ENCODE measurements at regions not wholly inside any gene's neighbourhood (a gene's known extent, or its start where the extent isn't known, plus 50 kb on each side); places are given as distances from the start of the nearest gene placed in this dataset.
A peak's percentile ranks its signal among the peaks of the same experiment; 100 is the strongest.

- H3K36me3 ChIP-seq = no peaks in the 10 kb centered on the region
- H3K9me3 ChIP-seq = no peaks in the 10 kb centered on the region
- H3K4me1 ChIP-seq = peaks cover 3 to 61% (median 36%) of the 10 kb centered on the region in 4 donors
- no peaks in the 10 kb centered on the region for H3K27me3 ChIP-seq
- H3K4me3 ChIP-seq = no peak overlapping the region
- peak overlapping the region in 2 of 4 donors; percentile 81 to 85 for H3K27ac ChIP-seq
- 81 to 84% methylated on average over 2 of the region's 2 CpGs for WGBS, 2 donors
- no peak for DNase-seq (ENCODE audit: low spot score in 2 of 2)
- TF ChIP-seq CTCF (IDR thresholded peaks at IDR 0.05) (no peak), EP300 (IDR thresholded peaks at IDR 0.05) (no peak), POLR2A (IDR thresholded peaks at IDR 0.05) (no peak)
Observed at GRCh38 chr5:124905256-124906130, 159.1 kb upstream of the ZNF608 start.

- no peaks in the 10 kb centered on the region for H3K27me3 ChIP-seq
- peak overlapping the region; percentile 53 to 85 (median 74) for H3K27ac ChIP-seq
- peaks cover 3 to 61% (median 35%) of the 10 kb centered on the region in 4 donors for H3K4me1 ChIP-seq
- no peaks in the 10 kb centered on the region for H3K9me3 ChIP-seq
- TF ChIP-seq EP300 (IDR thresholded peaks at IDR 0.05) (peak in 1 of 2 donors; percentile 95), CTCF (IDR thresholded peaks at IDR 0.05) (no peak), POLR2A (IDR thresholded peaks at IDR 0.05) (no peak)
- DNase-seq (ENCODE audit: low spot score in 2 of 2) = peak; percentile 37 to 77
- no peak overlapping the region for H3K4me3 ChIP-seq
- WGBS, 2 donors = 1 to 4% methylated on average over 6 of the region's 6 CpGs
- no peaks in the 10 kb centered on the region for H3K36me3 ChIP-seq
Observed at GRCh38 chr5:124906339-124907097, 160.1 kb upstream of the ZNF608 start.

- 81 to 88% methylated on average over 12 of the region's 12 CpGs for WGBS, 2 donors
- peaks cover 3 to 57% (median 29%) of the 10 kb centered on the region in 4 donors for H3K4me1 ChIP-seq
- DNase-seq (ENCODE audit: low spot score in 2 of 2) = no peak
- H3K9me3 ChIP-seq = no peaks in the 10 kb centered on the region
- H3K27me3 ChIP-seq = no peaks in the 10 kb centered on the region
- no peak for TF ChIP-seq POLR2A (IDR thresholded peaks at IDR 0.05)
- no peak for TF ChIP-seq CTCF (IDR thresholded peaks at IDR 0.05)
- TF ChIP-seq EP300 (IDR thresholded peaks at IDR 0.05) = no peak
- no peak overlapping the region for H3K4me3 ChIP-seq
- peak overlapping the region; percentile 53 to 85 (median 74) for H3K27ac ChIP-seq
- no peaks in the 10 kb centered on the region for H3K36me3 ChIP-seq
Observed at GRCh38 chr5:124907098-124907644, 160.7 kb upstream of the ZNF608 start.

- no peak for DNase-seq (ENCODE audit: low spot score in 2 of 2)
- H3K27me3 ChIP-seq = no peaks in the 10 kb centered on the region
- no peaks in the 10 kb centered on the region for H3K36me3 ChIP-seq
- TF ChIP-seq EP300 (IDR thresholded peaks at IDR 0.05) (no peak), POLR2A (IDR thresholded peaks at IDR 0.05) (no peak), CTCF (IDR thresholded peaks at IDR 0.05) (no peak)
- 65 to 68% methylated on average over 7 of the region's 7 CpGs for WGBS, 2 donors
- peaks cover 3 to 49% (median 25%) of the 10 kb centered on the region in 4 donors for H3K4me1 ChIP-seq
- H3K27ac ChIP-seq = peak overlapping the region in 2 of 4 donors; percentile 58 to 60
- H3K9me3 ChIP-seq = no peaks in the 10 kb centered on the region
- no peak overlapping the region for H3K4me3 ChIP-seq
Observed at GRCh38 chr5:124908581-124909451, 162.4 kb upstream of the ZNF608 start.

Measured in tibial nerve (tissue), 4 donors.